ENCODE measurements at regions not wholly inside any gene's neighbourhood (a gene's known extent, or its start where the extent isn't known, plus 50 kb on each side); places are given as distances from the start of the nearest gene placed in this dataset.

GRCh38 chr20:55582498-55582897, 422.8 kb downstream of the CBLN4 start:
- DNase-seq (ENCODE audit: low spot score): no peak
- no peak for ATAC-seq (ENCODE audit: low FRiP score)

GRCh38 chr20:55581519-55581918, 423.8 kb downstream of the CBLN4 start:
- no peak for TF ChIP-seq CTCF (IDR thresholded peaks at IDR 0.05)
- DNase-seq (ENCODE audit: low spot score) (no peak), ATAC-seq (ENCODE audit: low FRiP score) (no peak)

More at GRCh38 chr20:55582498-55582897, 422.8 kb downstream of the CBLN4 start:
- no peak for TF ChIP-seq CTCF (IDR thresholded peaks at IDR 0.05)

- ATAC-seq (ENCODE audit: low FRiP score): no peak
- no peak for DNase-seq (ENCODE audit: low spot score)
- TF ChIP-seq CTCF (IDR thresholded peaks at IDR 0.05): no peak
Measured at GRCh38 chr20:55580475-55580874, 424.8 kb downstream of the CBLN4 start.

GRCh38 chr20:55579802-55580201, 425.5 kb downstream of the CBLN4 start:
- no peak for ATAC-seq (ENCODE audit: low FRiP score)
- TF ChIP-seq CTCF (IDR thresholded peaks at IDR 0.05): no peak

GRCh38 chr20:55576981-55577380, 428.3 kb downstream of the CBLN4 start:
- TF ChIP-seq CTCF (IDR thresholded peaks at IDR 0.05): no peak
- DNase-seq (ENCODE audit: low spot score) (no peak), ATAC-seq (ENCODE audit: low FRiP score) (no peak)

More at GRCh38 chr20:55579802-55580201, 425.5 kb downstream of the CBLN4 start:
- DNase-seq (ENCODE audit: low spot score): no peak

GRCh38 chr20:55569084-55569483, 436.2 kb downstream of the CBLN4 start:
- ATAC-seq (ENCODE audit: low FRiP score): no peak
- TF ChIP-seq CTCF (IDR thresholded peaks at IDR 0.05): no peak

GRCh38 chr20:55567826-55568225, 437.5 kb downstream of the CBLN4 start:
- TF ChIP-seq CTCF (IDR thresholded peaks at IDR 0.05): no peak
- ATAC-seq (ENCODE audit: low FRiP score) (no peak), DNase-seq (ENCODE audit: low spot score) (no peak)

More at GRCh38 chr20:55569084-55569483, 436.2 kb downstream of the CBLN4 start:
- DNase-seq (ENCODE audit: low spot score): no peak

Measured in omental fat pad (tissue), 3 donors.